ENCODE measurements at regions not wholly inside any gene's neighbourhood (a gene's known extent, or its start where the extent isn't known, plus 50 kb on each side); places are given as distances from the start of the nearest gene placed in this dataset.

DNA sequence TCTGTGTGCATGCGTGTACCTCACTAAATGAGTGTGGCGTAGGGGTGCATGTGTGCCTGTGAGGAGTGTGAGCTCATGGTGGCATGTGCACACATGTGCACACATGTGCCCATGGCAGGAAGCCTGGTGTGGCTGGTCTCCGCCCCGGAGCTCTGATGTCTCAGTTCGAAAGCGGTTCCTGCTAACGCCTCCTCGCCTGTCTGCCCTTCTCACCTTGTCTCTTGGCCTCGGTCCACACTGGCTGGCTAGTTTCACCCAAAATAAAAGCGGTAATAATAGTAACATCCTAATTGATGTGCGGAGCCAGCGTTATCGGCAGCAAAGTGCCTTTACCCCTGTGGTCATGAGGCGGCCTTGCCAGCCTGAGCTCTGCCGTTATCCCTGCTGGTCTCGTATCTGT is 1190.4 kb downstream of the BRD1 start:
- no peak for TF ChIP-seq CTCF (IDR thresholded peaks at IDR 0.05; ENCODE audit: extremely low read depth, missing control alignments)
- DNase-seq (ENCODE audit: low spot score), result no peak

- TF ChIP-seq CTCF (IDR thresholded peaks at IDR 0.05; ENCODE audit: extremely low read depth, missing control alignments), result no peak
- DNase-seq (ENCODE audit: low spot score), result no peak
These were observed 1190.9 kb downstream of the BRD1 start for GRCh38 chr22:48636746-48637145.

DNA sequence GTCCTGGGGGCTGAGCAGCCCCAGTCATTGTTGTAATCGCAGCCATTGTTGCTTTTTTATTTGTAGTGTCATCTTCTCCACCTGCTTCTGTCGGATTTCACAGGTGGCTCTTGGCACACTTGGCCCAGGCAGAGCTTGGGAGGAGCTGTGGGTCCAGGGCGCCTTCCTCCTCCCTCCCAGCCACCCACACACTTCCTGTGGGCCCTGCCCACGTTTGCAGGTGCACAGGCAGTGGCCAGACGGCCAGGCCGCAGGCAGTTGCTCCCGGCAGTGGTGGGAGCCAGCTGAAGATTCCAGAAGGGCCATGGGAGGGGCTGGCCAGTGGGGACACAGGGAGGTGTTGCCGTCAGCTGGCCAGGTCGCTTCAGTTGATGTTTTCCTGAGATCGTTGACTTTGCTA is 1191.9 kb downstream of the BRD1 start:
- no peak for TF ChIP-seq CTCF (IDR thresholded peaks at IDR 0.05; ENCODE audit: extremely low read depth, missing control alignments)
- no peak for DNase-seq (ENCODE audit: low spot score)

GRCh38 chr22:48635031-48635430 is 1192.6 kb downstream of the BRD1 start:
- TF ChIP-seq CTCF (IDR thresholded peaks at IDR 0.05; ENCODE audit: extremely low read depth, missing control alignments), result no peak
- no peak for DNase-seq (ENCODE audit: low spot score)

DNA sequence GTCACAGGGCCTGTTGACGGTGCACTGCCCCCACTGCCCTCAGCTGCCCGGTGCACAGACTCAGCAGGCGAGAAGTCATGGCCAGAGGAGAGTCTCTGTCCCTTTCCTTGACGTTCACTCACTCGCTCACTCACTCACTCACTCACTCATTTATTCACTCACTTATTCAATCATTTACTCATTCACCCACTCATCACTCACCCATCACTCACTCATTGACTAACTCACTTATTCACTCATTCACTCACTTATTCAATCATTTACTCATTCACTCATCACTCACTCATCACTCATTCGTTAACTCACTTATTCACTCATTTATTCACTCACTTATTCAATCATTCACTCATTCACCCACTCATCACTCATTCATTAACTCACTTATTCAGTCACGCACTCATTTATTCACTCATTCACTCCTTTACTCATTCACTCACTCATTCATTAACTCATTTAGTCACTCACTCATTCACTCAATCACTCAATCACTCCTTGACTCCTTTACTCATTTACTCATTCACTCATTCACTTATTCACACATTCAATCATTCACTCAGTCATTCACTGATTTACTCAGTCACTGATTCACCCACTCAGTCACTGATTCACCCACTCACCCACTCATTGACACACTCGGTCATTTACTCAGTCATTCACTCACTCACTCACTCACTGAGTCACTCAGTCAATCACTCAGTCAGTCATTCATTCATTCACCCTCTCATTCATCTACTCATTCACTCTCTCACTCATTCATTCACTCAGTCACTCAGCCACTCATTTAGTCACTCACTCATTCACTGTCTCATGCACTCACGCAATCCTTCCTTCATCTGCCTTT is 1193.5 kb downstream of the BRD1 start:
- no peak for DNase-seq (ENCODE audit: low spot score)
- no peak for TF ChIP-seq CTCF (IDR thresholded peaks at IDR 0.05; ENCODE audit: extremely low read depth, missing control alignments)

DNA sequence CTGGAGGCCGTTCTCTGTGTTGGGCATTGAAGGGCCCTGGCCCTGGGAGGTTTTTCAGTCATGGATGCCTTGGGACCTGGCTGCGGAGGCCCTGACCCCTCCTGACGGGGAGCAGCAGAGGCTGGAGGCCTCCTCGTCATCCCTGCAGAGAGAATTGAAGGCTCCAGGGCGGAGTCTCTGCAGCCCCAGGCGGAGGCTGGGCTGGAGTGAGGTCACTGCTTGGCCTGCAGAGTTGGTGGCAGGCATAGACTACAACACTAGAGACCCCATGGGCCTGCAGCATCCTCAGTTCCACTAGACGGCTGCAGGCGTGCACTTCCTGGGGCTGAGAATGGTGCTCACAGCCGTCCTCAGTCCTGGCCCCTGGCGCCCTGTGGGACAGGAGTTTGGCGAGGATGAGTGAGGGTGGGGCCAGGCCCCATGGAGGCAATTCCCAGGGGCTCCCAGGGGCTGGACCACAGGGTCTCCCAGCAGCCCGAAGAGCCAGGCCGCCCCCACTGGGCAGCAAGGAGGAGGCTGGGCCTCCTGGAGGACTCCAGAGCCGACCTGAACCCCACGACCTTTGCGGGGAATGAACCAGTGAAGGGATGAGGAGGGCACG is 1194.9 kb downstream of the BRD1 start:
- DNase-seq (ENCODE audit: low spot score), result no peak
- no peak for TF ChIP-seq CTCF (IDR thresholded peaks at IDR 0.05; ENCODE audit: extremely low read depth, missing control alignments)

GRCh38 chr22:48631288-48631863 is 1196.3 kb downstream of the BRD1 start:
- DNase-seq (ENCODE audit: low spot score), result no peak
- no peak for TF ChIP-seq CTCF (IDR thresholded peaks at IDR 0.05; ENCODE audit: extremely low read depth, missing control alignments)

Measured in GM20000 (cell line).